Germinal center (tissue), 1 donor: ENCODE measurements at regions not wholly inside any gene's neighbourhood (a gene's known extent, or its start where the extent isn't known, plus 50 kb on each side); places are given as distances from the start of the nearest gene placed in this dataset.

Experiments
- DNase-seq: peaks from one replicate; pipeline ENCODE4 v3.0.0; 2012; ENCODE audit warnings: mixed read lengths, low spot score

DNA sequence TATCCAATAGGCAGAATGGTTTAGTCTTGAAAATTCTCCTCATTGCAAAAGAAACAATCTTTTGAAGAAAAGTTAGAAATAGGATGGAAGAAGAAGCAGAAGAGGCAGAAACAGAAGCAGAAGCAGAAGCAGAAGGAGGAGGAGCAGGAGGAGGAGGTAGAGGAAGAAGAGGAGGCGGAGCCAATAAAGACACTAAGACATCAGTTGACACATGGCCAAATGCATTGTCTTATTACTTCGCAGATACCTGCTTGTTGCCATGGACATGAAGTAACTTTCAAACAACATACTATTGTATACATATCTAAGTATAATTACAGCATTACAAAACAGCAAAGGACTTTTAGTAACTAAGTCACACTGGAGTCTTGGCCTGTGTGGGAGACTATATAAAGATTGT lies 606.3 kb downstream of the METTL4 start:
- DNase-seq, result no peak

GRCh38 chr18:1965541-1965940 lies 605.8 kb downstream of the METTL4 start:
- no peak for DNase-seq

DNA sequence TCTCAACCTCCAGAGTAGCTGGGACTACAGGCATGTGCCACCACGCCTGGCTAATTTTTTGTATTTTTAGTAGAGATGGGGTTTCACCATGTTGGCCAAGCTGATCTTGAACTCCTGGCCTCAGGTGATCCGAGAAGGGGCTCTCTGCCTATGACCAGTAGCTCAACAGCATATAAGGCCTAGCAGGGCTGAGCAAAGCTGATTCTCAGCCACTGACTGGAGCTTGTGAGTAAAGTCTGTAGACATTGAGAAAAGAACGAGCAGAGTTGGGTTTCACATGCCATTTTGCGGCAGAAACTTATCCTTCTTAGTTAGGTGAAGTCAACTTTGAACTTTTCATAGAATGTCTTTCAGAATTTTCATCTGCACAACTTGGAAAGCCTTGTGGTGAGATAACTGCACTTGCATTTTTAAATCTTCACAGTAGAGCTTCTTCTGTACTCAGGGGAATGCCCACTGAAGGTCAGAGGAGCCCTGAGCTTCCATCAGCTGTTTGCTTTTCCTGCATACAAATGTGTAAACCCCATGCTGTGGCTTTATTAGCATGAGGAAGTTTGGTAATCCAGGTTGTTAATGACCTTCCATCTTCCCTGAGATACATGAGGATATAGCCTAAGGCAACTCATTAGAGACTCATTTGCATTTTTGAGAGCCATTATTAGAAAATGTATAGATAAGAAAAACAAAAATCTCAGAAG lies 602.4 kb downstream of the METTL4 start:
- DNase-seq, result no peak

DNA sequence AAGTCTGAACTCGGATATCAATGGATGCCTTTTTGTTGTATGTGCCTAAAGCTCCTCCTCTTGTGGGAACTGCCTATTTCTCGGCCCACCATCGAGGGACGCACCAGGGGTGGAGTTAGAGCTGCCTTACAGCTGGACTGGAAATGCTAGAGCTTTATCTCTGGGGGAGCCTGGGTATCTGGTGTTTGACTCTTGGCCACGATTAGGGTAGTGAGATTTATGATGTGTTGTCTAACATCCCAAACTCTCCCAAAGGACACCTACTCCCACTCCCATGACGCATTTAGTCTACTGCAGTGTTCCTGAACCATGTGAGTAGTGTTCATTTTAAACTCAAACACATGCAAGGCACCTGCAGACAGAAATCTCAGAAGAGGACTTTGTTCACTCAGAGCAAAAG lies 594.8 kb downstream of the METTL4 start:
- no peak for DNase-seq

DNA sequence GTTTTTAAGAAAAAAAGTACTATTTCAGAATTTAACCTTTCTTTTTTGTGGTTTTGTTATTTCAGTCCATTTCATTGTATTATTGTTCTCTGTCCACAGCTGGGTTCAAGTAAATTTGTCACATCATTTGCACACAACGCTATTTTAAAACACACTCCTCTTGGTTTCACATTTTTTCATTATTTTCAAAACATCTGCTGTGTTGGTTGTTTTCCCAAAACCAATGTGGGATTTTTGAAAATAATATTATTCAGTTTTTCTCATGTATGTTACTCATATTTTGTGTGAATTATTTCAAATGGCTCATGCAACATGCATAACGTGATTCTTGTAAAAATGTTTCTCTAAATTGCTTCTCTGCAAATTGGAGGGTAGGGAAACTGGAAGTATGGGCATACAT lies 589.2 kb downstream of the METTL4 start:
- DNase-seq, result no peak

DNA sequence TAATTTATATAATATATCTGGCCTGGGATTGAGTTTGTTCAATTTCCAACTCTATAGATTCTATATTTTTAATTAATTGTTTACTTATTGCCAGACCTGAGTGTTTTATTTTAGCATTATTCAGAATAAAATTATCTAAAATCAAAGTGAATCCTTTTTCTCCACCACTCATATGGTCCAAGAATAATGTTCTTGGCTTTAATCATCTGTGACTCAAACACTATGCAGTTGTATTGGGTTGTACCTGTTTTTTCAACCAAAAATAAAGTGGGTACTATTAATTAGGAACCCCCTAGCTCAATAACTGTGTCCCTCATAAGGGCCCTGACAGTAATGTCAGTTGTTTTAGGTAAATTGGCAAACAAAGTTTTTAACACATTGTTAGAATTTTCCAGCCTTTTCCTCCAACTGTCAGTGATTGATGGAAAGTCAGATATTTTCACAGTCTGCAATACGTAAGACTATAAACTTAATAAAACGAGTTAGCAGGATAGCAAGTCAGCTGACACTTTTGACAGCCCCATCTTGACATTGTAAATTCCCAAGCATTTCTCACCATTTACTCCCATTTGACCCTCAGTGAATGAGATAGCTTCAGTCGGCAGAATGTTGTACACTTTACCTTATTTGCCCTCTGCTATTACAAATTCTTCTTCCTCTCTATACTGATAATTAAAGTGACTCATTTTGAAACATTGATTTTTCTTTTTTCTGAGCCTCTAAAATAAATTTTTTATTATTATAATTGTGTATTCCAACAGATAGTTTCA lies 587.4 kb downstream of the METTL4 start:
- no peak for DNase-seq

- no peak for DNase-seq
Measured at GRCh38 chr18:1993866-1994265, 577.4 kb downstream of the METTL4 start.

GRCh38 chr18:1994471-1994870 lies 576.8 kb downstream of the METTL4 start:
- no peak for DNase-seq

- no peak for DNase-seq
Measured at GRCh38 chr18:1995041-1995612, 576.2 kb downstream of the METTL4 start.

DNA sequence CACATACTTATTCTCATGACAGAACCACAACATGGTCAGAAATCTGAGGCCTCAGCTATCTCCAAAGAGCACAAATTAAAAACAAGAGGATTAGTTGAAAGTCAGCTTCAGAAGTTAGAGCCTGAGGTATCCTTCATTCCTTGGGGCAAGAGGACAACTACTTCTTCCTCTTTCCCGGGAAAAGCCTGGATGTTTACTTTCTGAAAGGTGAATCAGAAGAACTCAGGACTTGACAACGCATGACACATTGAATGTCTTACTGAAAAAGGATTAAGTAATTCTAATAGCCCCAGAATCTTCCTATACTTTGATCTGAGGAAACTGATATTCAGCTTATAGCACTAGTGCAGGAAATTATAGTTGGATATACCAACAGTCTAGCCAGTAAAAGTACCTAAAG lies 573.2 kb downstream of the METTL4 start:
- no peak for DNase-seq

GRCh38 chr18:1999387-1999786 lies 571.9 kb downstream of the METTL4 start:
- DNase-seq, result no peak

GRCh38 chr18:2002151-2002550 lies 569.2 kb downstream of the METTL4 start:
- DNase-seq, result no peak

GRCh38 chr18:2002604-2003003 lies 568.7 kb downstream of the METTL4 start:
- DNase-seq, result no peak

DNA sequence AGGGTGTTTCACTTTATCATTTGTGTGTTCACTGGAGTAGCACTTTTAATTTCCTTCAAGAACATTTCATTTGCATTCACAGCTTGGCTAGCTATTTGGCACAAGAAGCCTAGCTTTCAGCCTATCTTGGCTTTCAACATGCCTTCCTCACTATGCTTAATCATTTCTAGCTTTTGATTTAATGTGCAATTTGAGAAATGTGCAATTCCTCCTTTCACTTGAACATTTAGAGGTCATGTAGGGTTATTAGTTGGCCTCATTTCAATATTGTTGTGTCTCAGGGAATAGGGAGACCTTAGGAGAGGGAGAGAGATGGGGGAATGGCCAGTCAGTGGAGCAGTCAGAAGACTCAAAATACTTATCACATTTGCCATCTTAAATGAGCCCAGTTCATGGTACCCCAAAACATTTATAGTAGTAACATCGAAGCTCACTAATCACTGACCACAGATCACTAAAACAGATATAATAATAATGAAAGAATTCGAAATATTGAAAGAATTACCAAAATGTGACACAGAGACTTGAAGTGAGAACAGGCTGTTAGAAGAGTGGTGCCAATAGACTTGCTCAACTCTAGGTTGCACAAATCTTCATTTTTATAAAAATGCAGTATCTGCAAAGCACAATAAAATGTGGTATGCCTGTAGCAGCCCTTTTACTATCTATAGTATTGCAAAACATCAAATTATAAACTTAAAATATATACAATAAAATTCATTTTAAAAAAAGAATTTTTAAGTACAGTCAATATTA lies 561.2 kb downstream of the METTL4 start:
- DNase-seq, result no peak

- no peak for DNase-seq
Measured at GRCh38 chr18:2027016-2027415, 544.3 kb downstream of the METTL4 start.

DNA sequence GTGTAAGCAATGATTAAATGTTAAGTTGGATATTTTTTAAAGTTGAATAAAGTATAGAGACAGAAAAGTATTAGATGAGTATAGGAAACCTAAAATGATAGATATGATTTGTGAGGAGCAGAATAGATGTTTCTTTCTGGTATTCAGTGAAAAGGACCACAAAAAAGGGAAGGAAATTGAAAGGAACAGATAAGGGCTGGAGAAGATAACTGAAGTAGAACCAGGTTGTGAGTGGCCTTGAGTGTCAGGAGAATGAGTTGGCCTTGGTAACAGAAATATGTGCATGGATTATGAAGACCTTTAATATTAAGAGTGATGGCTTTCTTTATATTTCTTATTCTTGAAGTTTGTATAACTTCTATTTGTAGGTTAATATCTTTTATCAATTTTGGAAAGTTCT lies 543.5 kb downstream of the METTL4 start:
- no peak for DNase-seq

GRCh38 chr18:2028986-2029385 lies 542.3 kb downstream of the METTL4 start:
- DNase-seq, result no peak

DNA sequence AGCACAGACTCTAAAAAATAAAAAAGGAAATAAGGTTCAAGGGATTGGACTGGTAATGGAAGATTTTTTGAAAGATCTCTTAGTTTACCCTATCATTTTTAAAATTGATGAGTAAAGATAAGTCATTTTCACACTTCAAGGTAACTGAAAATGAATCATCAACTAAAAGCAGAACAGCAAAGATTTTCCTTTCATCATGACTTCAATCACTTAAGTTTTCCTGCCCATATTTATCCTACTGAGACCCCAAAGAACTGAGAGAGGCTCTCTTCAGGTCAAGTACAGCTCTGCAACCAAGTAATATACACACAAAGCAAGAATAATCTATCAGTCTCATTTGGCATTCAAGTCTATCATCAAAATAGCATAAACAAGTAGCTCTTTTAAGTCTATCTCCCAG lies 540.7 kb downstream of the METTL4 start:
- no peak for DNase-seq

DNA sequence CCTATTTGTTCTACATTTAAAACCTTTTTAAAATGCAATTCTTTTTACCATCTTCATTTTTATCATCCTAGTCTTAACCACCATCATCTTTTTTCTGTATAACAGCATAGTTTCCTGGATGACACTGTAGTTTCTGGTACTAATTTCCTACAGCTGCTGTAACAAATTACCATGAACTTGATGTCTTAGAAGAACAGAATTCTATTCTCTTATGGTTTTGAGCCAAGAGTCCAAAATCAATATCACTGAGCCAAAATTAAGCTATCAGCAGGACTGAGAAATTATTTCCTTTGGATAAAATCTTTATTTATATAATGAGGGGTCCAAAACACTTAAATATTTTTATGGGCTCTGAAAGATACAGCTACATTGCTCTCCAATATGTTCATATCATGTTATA lies 539.3 kb downstream of the METTL4 start:
- DNase-seq, result no peak

- DNase-seq, result no peak
Measured at GRCh38 chr18:2035056-2035455, 536.2 kb downstream of the METTL4 start.

DNA sequence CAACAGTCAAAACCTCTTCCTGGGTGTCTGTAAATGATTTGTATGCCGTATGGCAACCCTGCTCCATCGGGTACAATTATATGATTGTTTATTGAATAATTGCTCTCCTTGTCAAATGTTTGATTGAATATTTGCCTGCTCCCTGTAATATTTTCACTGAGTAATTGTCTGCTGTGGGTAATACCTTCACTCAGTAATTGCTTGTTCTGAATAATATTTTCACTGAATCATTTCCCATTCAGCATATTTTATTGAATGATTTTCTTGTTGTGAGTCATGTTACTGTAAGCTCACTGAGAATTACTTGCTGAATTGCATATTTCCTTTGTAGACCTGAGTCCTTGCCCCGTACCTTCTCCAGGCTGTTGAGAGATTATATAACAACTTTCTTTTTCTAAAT lies 535.2 kb downstream of the METTL4 start:
- DNase-seq, result no peak

- DNase-seq, result no peak
Measured at GRCh38 chr18:2040279-2040678, 531.0 kb downstream of the METTL4 start.

- DNase-seq, result no peak
Measured at GRCh38 chr18:2049986-2050385, 521.3 kb downstream of the METTL4 start.
